ENCODE measurements at regions not wholly inside any gene's neighbourhood (a gene's known extent, or its start where the extent isn't known, plus 50 kb on each side); places are given as distances from the start of the nearest gene placed in this dataset.
"Not testable (repeated sequence)": the region's sequence is repeated elsewhere in the genome, so short reads cannot be mapped to it uniquely, and the experiment has no call there.

GRCh38 chr3:14252321-14253021 is 73.9 kb downstream of the LSM3 start:
- DNase-seq (ENCODE audit: low read depth in 2 of 2): no peak

- no peak for DNase-seq (ENCODE audit: low read depth in 2 of 2)
Observed at GRCh38 chr3:14253022-14253706, 74.5 kb downstream of the LSM3 start.

GRCh38 chr3:14253707-14254382 is 75.2 kb downstream of the LSM3 start:
- DNase-seq (ENCODE audit: low read depth in 2 of 2): no peak

GRCh38 chr3:14254812-14255702 is 76.4 kb downstream of the LSM3 start:
- DNase-seq (ENCODE audit: low read depth in 2 of 2): no peak

GRCh38 chr3:14256046-14256445 is 77.4 kb downstream of the LSM3 start:
- DNase-seq (ENCODE audit: low read depth in 2 of 2): no peak

GRCh38 chr3:14256561-14257342 is 78.1 kb downstream of the LSM3 start:
- DNase-seq (ENCODE audit: low read depth in 2 of 2): no peak

GRCh38 chr3:14258906-14259904 is 80.6 kb downstream of the LSM3 start:
- no peak for DNase-seq (ENCODE audit: low read depth in 2 of 2)

GRCh38 chr3:14260463-14260862 is 81.8 kb downstream of the LSM3 start:
- DNase-seq (ENCODE audit: low read depth in 2 of 2): no peak

- peak; percentile 55 to 77 for DNase-seq (ENCODE audit: low read depth in 2 of 2)
Observed at GRCh38 chr3:14261229-14261628, 82.6 kb downstream of the LSM3 start.

GRCh38 chr3:14262212-14262611 is 83.6 kb downstream of the LSM3 start:
- DNase-seq (ENCODE audit: low read depth in 2 of 2): no peak

- DNase-seq (ENCODE audit: low read depth in 2 of 2): no peak
Observed at GRCh38 chr3:14262867-14263266, 84.2 kb downstream of the LSM3 start.

- DNase-seq (ENCODE audit: low read depth in 2 of 2): no peak
Observed at GRCh38 chr3:14263317-14264005, 84.8 kb downstream of the LSM3 start.

- DNase-seq (ENCODE audit: low read depth in 2 of 2): no peak
Observed at GRCh38 chr3:14265246-14265962, 86.8 kb downstream of the LSM3 start.

GRCh38 chr3:14266361-14266760 is 87.7 kb downstream of the LSM3 start:
- DNase-seq (ENCODE audit: low read depth in 2 of 2): no peak

GRCh38 chr3:14267976-14268375 is 89.4 kb downstream of the LSM3 start:
- no peak for DNase-seq (ENCODE audit: low read depth in 2 of 2)

- no peak for DNase-seq (ENCODE audit: low read depth in 2 of 2)
Observed at GRCh38 chr3:14268897-14269296, 90.3 kb downstream of the LSM3 start.

GRCh38 chr3:14272041-14272958 is 93.7 kb downstream of the LSM3 start:
- DNase-seq (ENCODE audit: low read depth in 2 of 2): not testable (repeated sequence)
